ENCODE measurements at regions not wholly inside any gene's neighbourhood (a gene's known extent, or its start where the extent isn't known, plus 50 kb on each side); places are given as distances from the start of the nearest gene placed in this dataset.

- DNase-seq (ENCODE audit: low spot score) = no peak
These were observed 92.6 kb downstream of the EMP1 start for GRCh38 chr12:13288937-13289652.

GRCh38 chr12:13288501-13288900 lies 92.0 kb downstream of the EMP1 start:
- DNase-seq (ENCODE audit: low spot score) = no peak

- DNase-seq (ENCODE audit: low spot score) = no peak
These were observed 87.3 kb downstream of the EMP1 start for GRCh38 chr12:13283867-13284266.

- DNase-seq (ENCODE audit: low spot score) = no peak
These were observed 86.3 kb downstream of the EMP1 start for GRCh38 chr12:13282861-13283260.

GRCh38 chr12:13278249-13278787 lies 81.8 kb downstream of the EMP1 start:
- peak; percentile 75 for DNase-seq (ENCODE audit: low spot score)

GRCh38 chr12:13277293-13277692 lies 80.8 kb downstream of the EMP1 start:
- no peak for DNase-seq (ENCODE audit: low spot score)

- DNase-seq (ENCODE audit: low spot score) = no peak
These were observed 78.9 kb downstream of the EMP1 start for GRCh38 chr12:13275241-13276085.

- no peak for DNase-seq (ENCODE audit: low spot score)
These were observed 77.3 kb downstream of the EMP1 start for GRCh38 chr12:13273850-13274249.

- no peak for DNase-seq (ENCODE audit: low spot score)
These were observed 76.6 kb downstream of the EMP1 start for GRCh38 chr12:13273097-13273496.

- DNase-seq (ENCODE audit: low spot score) = no peak
These were observed 74.3 kb downstream of the EMP1 start for GRCh38 chr12:13270817-13271216.
